ENCODE measurements at regions not wholly inside any gene's neighbourhood (a gene's known extent, or its start where the extent isn't known, plus 50 kb on each side); places are given as distances from the start of the nearest gene placed in this dataset.

DNA sequence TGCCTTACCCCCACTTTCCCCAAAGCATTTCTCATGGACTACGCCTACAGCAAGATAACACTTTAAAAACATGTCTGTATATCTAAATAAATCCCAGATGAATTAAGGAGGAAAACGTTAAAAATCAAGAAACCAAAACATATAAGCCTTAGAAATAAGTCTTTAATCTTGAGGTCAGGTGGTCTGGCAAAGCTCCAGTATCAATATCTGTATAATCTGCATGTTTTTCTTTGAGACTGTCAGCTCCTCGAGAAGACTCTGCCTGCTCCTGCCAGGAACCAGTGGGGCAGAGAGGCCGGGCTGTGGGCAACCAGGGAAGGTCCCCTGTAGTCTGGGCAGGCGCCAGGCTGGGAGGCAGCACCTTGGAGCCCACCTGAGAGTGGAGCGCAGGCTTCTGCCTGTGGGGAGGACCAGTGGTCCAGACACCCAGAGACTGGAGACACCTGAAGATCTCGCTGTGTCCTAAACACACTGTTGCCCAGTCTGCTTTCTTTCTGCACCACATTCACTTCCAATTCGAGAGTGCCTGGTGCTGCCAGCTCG is 291.0 kb upstream of the SOX11 start:
- TF ChIP-seq, protein P1, sequence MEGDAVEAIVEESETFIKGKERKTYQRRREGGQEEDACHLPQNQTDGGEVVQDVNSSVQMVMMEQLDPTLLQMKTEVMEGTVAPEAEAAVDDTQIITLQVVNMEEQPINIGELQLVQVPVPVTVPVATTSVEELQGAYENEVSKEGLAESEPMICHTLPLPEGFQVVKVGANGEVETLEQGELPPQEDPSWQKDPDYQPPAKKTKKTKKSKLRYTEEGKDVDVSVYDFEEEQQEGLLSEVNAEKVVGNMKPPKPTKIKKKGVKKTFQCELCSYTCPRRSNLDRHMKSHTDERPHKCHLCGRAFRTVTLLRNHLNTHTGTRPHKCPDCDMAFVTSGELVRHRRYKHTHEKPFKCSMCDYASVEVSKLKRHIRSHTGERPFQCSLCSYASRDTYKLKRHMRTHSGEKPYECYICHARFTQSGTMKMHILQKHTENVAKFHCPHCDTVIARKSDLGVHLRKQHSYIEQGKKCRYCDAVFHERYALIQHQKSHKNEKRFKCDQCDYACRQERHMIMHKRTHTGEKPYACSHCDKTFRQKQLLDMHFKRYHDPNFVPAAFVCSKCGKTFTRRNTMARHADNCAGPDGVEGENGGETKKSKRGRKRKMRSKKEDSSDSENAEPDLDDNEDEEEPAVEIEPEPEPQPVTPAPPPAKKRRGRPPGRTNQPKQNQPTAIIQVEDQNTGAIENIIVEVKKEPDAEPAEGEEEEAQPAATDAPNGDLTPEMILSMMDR (IDR thresholded peaks at IDR 0.05; ENCODE audit: borderline replicate concordance, extremely low read depth, low read length, poor library complexity, severe bottlenecking) = no peak
- TF ChIP-seq EZH2 (IDR thresholded peaks at IDR 0.05; ENCODE audit: borderline replicate concordance, low read depth, low read length, severe bottlenecking) = no peak

Data from DND-41 (cell line).